OCI-LY7 (cell line): ENCODE measurements at regions not wholly inside any gene's neighbourhood (a gene's known extent, or its start where the extent isn't known, plus 50 kb on each side); places are given as distances from the start of the nearest gene placed in this dataset.

Source experiments
- BruUV-seq: library from RNA; stranded (reverse); fragments of 400-500 nt; replicated peaks from 2 replicates; lab custom pipeline; 2021; lab: Mats Ljungman, UMichigan
- CTCF ChIA-PET: fragments of 300-600 bp; sonication (Branson Sonifier 250); formaldehyde crosslinking; loops from one replicate; lab custom pipeline; 2022; ENCODE audit warnings: antibody characterized with exemption; ENCODE audit not compliant: unreplicated experiment; lab: Charles Lee
- POLR2A ChIA-PET: fragments of 300-600 bp; sonication (Branson Sonifier 250); formaldehyde crosslinking; loops from one replicate; lab custom pipeline; 2022; ENCODE audit warnings: antibody characterized with exemption; lab: Charles Lee
- DNase-seq: peaks from one replicate; pipeline ENCODE4 v3.0.0-alpha.2; 2015; ENCODE audit warnings: low spot score
- H2AFZ ChIP-seq: fragments of 200-600 bp; sonication (generic), shearing (Covaris generic); 2 replicates; pipeline ENCODE4 v1.6.1; 2014; ENCODE audit warnings: mild to moderate bottlenecking, antibody characterized with exemption, low read length, moderate library complexity
- H3K27ac ChIP-seq: fragments of 200-600 bp; sonication (generic); 2 replicates; pipeline ENCODE4 v1.5.1; 2014; ENCODE audit warnings: mixed run types, low read depth, mild to moderate bottlenecking, moderate library complexity, low read length, inconsistent platforms; ENCODE audit not compliant: poor library complexity, severe bottlenecking
- H3K36me3 ChIP-seq: fragments of 200-600 bp; sonication (generic); 2 replicates; pipeline ENCODE4 v1.6.1; 2014; ENCODE audit warnings: mild to moderate bottlenecking, antibody characterized with exemption, low read length, moderate library complexity, mixed read lengths; ENCODE audit not compliant: insufficient read depth
- H3K4me1 ChIP-seq: fragments of 200-600 bp; sonication (generic); 2 replicates; pipeline ENCODE4 v1.5.1; 2014; ENCODE audit warnings: mild to moderate bottlenecking, low read length; ENCODE audit not compliant: insufficient read depth, poor library complexity, severe bottlenecking
- H3K4me2 ChIP-seq: fragments of 200-600 bp; sonication (generic); 2 replicates; pipeline ENCODE4 v1.6.1; 2014; ENCODE audit warnings: mild to moderate bottlenecking, low read length
- H3K4me3 ChIP-seq: fragments of 200-600 bp; sonication (generic); 2 replicates; pipeline ENCODE4 v1.5.1; 2014; ENCODE audit warnings: mild to moderate bottlenecking, low read depth, low read length; ENCODE audit not compliant: poor library complexity, severe bottlenecking
- H3K79me2 ChIP-seq: fragments of 200-600 bp; sonication (generic); 2 replicates; pipeline ENCODE4 v1.6.1; 2016; ENCODE audit warnings: low read depth, mild to moderate bottlenecking, low read length, moderate library complexity, mixed read lengths; ENCODE audit not compliant: insufficient read depth
- H3K9me2 ChIP-seq: fragments of 200-600 bp; sonication (generic); 2 replicates; pipeline ENCODE4 v1.6.1; 2016; ENCODE audit warnings: mild to moderate bottlenecking, low read length, mixed read lengths; ENCODE audit not compliant: insufficient read depth
- H3K9me3 ChIP-seq: fragments of 200-600 bp; sonication (generic); 2 replicates; pipeline ENCODE4 v1.6.1; 2014; ENCODE audit warnings: mild to moderate bottlenecking, mixed run types, low read length, mixed read lengths
- H4K20me1 ChIP-seq: fragments of 200-600 bp; sonication (generic); 2 replicates; pipeline ENCODE4 v1.6.1; 2014; ENCODE audit warnings: mild to moderate bottlenecking, antibody characterized with exemption, low read length, moderate library complexity, mixed read lengths; ENCODE audit not compliant: insufficient read depth
- CTCF ChIP-seq: fragments of 200-600 bp; sonication (generic); conservative IDR thresholded peaks from 2 replicates; pipeline ENCODE4 v1.5.1; 2014; ENCODE audit warnings: mild to moderate bottlenecking, antibody characterized with exemption, low read length, moderate library complexity, mixed read lengths
- EZH2phosphoT487 ChIP-seq: fragments of 200-600 bp; sonication (generic); IDR thresholded peaks from 2 replicates; pipeline ENCODE4 v1.6.1; 2018; ENCODE audit warnings: low read depth, borderline replicate concordance, mild to moderate bottlenecking, mixed run types, antibody characterized with exemption, low read length, moderate library complexity, mixed read lengths
- intact Hi-C: fragments of 100-400 bp; cut with micrococcal nuclease; formaldehyde crosslinking; loops from one replicate; pipeline ENCODE4 v1.10.0; 2022; ENCODE audit not compliant: unreplicated experiment

GRCh38 chr6:170223718-170224693 is 66.9 kb downstream of the DLL1 start:
- no peaks in the 10 kb centered on the region for H3K4me1 ChIP-seq
- POLR2A ChIA-PET: interaction anchor here (0.8 kb wide), 1 partner anchor 16 kb away, joined by 3 read pairs; no protein-coding TSS in a partner anchor
- H3K27ac ChIP-seq: no peak overlapping the region
- intact Hi-C loops: no loop called here
- no peaks in the 10 kb centered on the region for H4K20me1 ChIP-seq
- TF ChIP-seq CTCF: no peak
- no peak for TF ChIP-seq EZH2phosphoT487
- CTCF ChIA-PET: no interaction called here
- H3K9me2 ChIP-seq: no peaks in the 10 kb centered on the region
- no peak for DNase-seq
- no peak overlapping the region for H3K4me2 ChIP-seq
- no peak overlapping the region for H2AFZ ChIP-seq
- H3K36me3 ChIP-seq: no peaks in the 10 kb centered on the region
- H3K4me3 ChIP-seq: no peak overlapping the region
- H3K79me2 ChIP-seq: no peaks in the 10 kb centered on the region
- H3K9me3 ChIP-seq: no peaks in the 10 kb centered on the region
- BruUV-seq: no TSS peak

- no TSS peak for BruUV-seq
- H2AFZ ChIP-seq: no peak overlapping the region
Observed at GRCh38 chr6:170222498-170223471, 68.1 kb downstream of the DLL1 start.

More at GRCh38 chr6:170222498-170223471, 68.1 kb downstream of the DLL1 start:
- Histone ChIP-seq H3K4me2 (no peak overlapping the region), H3K27ac (no peak overlapping the region), H4K20me1 (no peaks in the 10 kb centered on the region), H3K4me3 (no peak overlapping the region), H3K36me3 (no peaks in the 10 kb centered on the region), H3K9me2 (no peaks in the 10 kb centered on the region), H3K9me3 (no peaks in the 10 kb centered on the region), H3K4me1 (no peaks in the 10 kb centered on the region), H3K79me2 (no peaks in the 10 kb centered on the region)
- intact Hi-C loops: no loop called here
- DNase-seq: no peak
- no peak for TF ChIP-seq CTCF
- TF ChIP-seq EZH2phosphoT487: no peak
- CTCF ChIA-PET: no interaction called here
- POLR2A ChIA-PET: interaction anchor here (1.0 kb wide), 1 partner anchor 10 kb away, joined by 3 read pairs; no protein-coding TSS in a partner anchor
